ENCODE measurements at regions not wholly inside any gene's neighbourhood (a gene's known extent, or its start where the extent isn't known, plus 50 kb on each side); places are given as distances from the start of the nearest gene placed in this dataset.

GRCh38 chr5:174524351-174524750 lies 200.0 kb upstream of the MSX2 start:
- no peak overlapping the region for H3K27ac ChIP-seq (ENCODE audit: low read length)
- CTCF ChIA-PET = no interaction called here
- TF ChIP-seq TCF7L2 (IDR thresholded peaks at IDR 0.05; ENCODE audit: low read depth, low read length) (no peak), REST (IDR thresholded peaks at IDR 0.05; ENCODE audit: insufficient read depth in 1 of 2, low read depth in 2 of 2, low read length in 1 of 2) (no peak), SIN3A (IDR thresholded peaks at IDR 0.05; ENCODE audit: borderline replicate concordance, insufficient read depth, low read depth, low read length) (no peak)
- ATAC-seq (no peak), DNase-seq (ENCODE audit: low read depth, low spot score) (no peak)
- peaks cover 7% of the 10 kb centered on the region for H3K4me1 ChIP-seq (ENCODE audit: control insufficient read depth, insufficient read depth, low read length)
- H3K27me3 ChIP-seq (ENCODE audit: control insufficient read depth, insufficient read depth, low read length) = no peaks in the 10 kb centered on the region
- intact Hi-C loops (cut with micrococcal nuclease; ENCODE audit: unreplicated experiment) = no loop called here
- no peaks in the 10 kb centered on the region for H3K9me3 ChIP-seq (ENCODE audit: control insufficient read depth, insufficient read depth, low read depth, low read length)
- no peaks in the 10 kb centered on the region for H3K36me3 ChIP-seq (ENCODE audit: control insufficient read depth, insufficient read depth, low read length)
- H3K4me3 ChIP-seq (ENCODE audit: low read depth in 2 of 2, low read length in 2 of 2) = no peak overlapping the region
- POLR2A ChIA-PET = no interaction called here
- in situ Hi-C loops (cut with HindIII; ENCODE audit: low pct_unique_long_range_greater_than_20kb, low sequenced_read_pairs) = no loop called here
- no TSS peak for BruUV-seq (replicated peaks)

GRCh38 chr5:174526177-174526576 lies 198.2 kb upstream of the MSX2 start:
- BruUV-seq (replicated peaks) = no TSS peak
- Histone ChIP-seq H3K36me3 (ENCODE audit: control insufficient read depth, insufficient read depth, low read length) (no peaks in the 10 kb centered on the region), H3K4me3 (ENCODE audit: low read depth in 2 of 2, low read length in 2 of 2) (no peak overlapping the region), H3K27ac (ENCODE audit: low read length) (no peak overlapping the region), H3K27me3 (ENCODE audit: control insufficient read depth, insufficient read depth, low read length) (no peaks in the 10 kb centered on the region), H3K4me1 (ENCODE audit: control insufficient read depth, insufficient read depth, low read length) (peaks cover 7% of the 10 kb centered on the region; the same call in 1 of the 2 replicates), H3K9me3 (ENCODE audit: control insufficient read depth, insufficient read depth, low read depth, low read length) (no peaks in the 10 kb centered on the region)
- CTCF ChIA-PET = no interaction called here
- intact Hi-C loops (cut with micrococcal nuclease; ENCODE audit: unreplicated experiment) = no loop called here
- no peak for TF ChIP-seq SIN3A (IDR thresholded peaks at IDR 0.05; ENCODE audit: borderline replicate concordance, insufficient read depth, low read depth, low read length)
- TF ChIP-seq POLR2AphosphoS5 (IDR thresholded peaks at IDR 0.05; ENCODE audit: low read depth, low read length) = no peak
- no peak for TF ChIP-seq REST (IDR thresholded peaks at IDR 0.05; ENCODE audit: insufficient read depth in 1 of 2, low read depth in 2 of 2, low read length in 1 of 2)
- TF ChIP-seq, protein P1, sequence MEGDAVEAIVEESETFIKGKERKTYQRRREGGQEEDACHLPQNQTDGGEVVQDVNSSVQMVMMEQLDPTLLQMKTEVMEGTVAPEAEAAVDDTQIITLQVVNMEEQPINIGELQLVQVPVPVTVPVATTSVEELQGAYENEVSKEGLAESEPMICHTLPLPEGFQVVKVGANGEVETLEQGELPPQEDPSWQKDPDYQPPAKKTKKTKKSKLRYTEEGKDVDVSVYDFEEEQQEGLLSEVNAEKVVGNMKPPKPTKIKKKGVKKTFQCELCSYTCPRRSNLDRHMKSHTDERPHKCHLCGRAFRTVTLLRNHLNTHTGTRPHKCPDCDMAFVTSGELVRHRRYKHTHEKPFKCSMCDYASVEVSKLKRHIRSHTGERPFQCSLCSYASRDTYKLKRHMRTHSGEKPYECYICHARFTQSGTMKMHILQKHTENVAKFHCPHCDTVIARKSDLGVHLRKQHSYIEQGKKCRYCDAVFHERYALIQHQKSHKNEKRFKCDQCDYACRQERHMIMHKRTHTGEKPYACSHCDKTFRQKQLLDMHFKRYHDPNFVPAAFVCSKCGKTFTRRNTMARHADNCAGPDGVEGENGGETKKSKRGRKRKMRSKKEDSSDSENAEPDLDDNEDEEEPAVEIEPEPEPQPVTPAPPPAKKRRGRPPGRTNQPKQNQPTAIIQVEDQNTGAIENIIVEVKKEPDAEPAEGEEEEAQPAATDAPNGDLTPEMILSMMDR (IDR thresholded peaks at IDR 0.05) = no peak
- DNase-seq (ENCODE audit: low read depth, low spot score) (no peak), ATAC-seq (no peak)
- POLR2A ChIA-PET = no interaction called here
- in situ Hi-C loops (cut with HindIII; ENCODE audit: low pct_unique_long_range_greater_than_20kb, low sequenced_read_pairs) = no loop called here

Data from Panc1 (cell line).